GM12891 (cell line): ENCODE measurements at regions not wholly inside any gene's neighbourhood (a gene's known extent, or its start where the extent isn't known, plus 50 kb on each side); places are given as distances from the start of the nearest gene placed in this dataset.

ENCODE experiments used
- PAX5 ChIP-seq: IDR thresholded peaks from 2 replicates; pipeline ENCODE4 v1.6.1; 2011; ENCODE audit warnings: low read length, moderate library complexity, mild to moderate bottlenecking; ENCODE audit not compliant: insufficient read depth, severe bottlenecking
- POLR2A ChIP-seq: IDR thresholded peaks from 2 replicates; pipeline ENCODE4 v1.6.1; 2011; ENCODE audit warnings: low read depth, low read length, control low read depth
- POU2F2 ChIP-seq: IDR thresholded peaks from 2 replicates; pipeline ENCODE4 v1.6.1; 2011; ENCODE audit warnings: low read depth, mild to moderate bottlenecking, control low read depth, low read length, moderate library complexity
- SPI1 ChIP-seq: IDR thresholded peaks from 2 replicates; pipeline ENCODE4 v1.6.1; 2011; ENCODE audit warnings: low read depth, low read length, control low read depth
- TAF1 ChIP-seq: IDR thresholded peaks from 2 replicates; pipeline ENCODE4 v1.6.1; 2011; ENCODE audit warnings: low read depth, low read length, control low read depth

DNA sequence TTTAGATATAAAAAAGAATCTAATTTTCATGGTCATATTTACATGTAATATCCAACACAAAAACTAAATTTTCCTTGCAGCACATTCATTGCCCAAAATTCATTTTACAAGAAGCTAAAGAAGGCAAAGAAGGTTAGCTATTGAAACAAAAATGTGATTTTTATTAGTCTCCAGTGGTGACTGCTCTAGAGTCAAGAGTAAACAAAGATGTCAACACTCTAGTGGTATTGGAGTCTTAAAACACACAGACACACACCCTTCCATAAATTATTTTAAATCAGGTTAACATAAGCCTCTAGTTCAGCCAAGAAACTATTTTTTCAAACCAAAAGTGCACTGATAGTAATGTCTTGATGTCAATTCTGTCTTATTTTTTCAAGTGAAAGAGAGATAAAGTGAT, 329.2 kb downstream of the ZNF608 start:
- TF ChIP-seq PAX5 (no peak), TAF1 (no peak), POLR2A (no peak), SPI1 (no peak), POU2F2 (no peak)
